K562 (cell line): ENCODE measurements at regions not wholly inside any gene's neighbourhood (a gene's known extent, or its start where the extent isn't known, plus 50 kb on each side); places are given as distances from the start of the nearest gene placed in this dataset.

Experiments used
- ATAC-seq: fragments of 200-7000 bp; cut with Tn5 transposase; 3 replicates; pipeline ENCODE4 v1.9.1; 2020; ENCODE audit warnings: moderate library complexity
- BruUV-seq: library from RNA; stranded (reverse); fragments of 400-500 nt; replicated peaks from 2 replicates; lab custom pipeline; 2021; lab: Mats Ljungman, UMichigan
- CTCF ChIA-PET: fragments of 300-600 bp; formaldehyde crosslinking; extraction: SDS; loops from one replicate; lab custom pipeline; 2021; ENCODE audit warnings: low intra/inter-chr PET ratio; lab: Yijun Ruan, JAX
- POLR2A ChIA-PET: fragments of 300-600, 350-650 bp; sonication (Branson Sonifier 250); formaldehyde crosslinking; extraction: SDS; loops from one replicate; lab custom pipeline; 2021; ENCODE audit warnings: antibody characterized with exemption, inconsistent platforms; lab: Yijun Ruan, JAX
- DNase-seq, 4 experiments: peaks; one replicate each; pipeline versions ENCODE4 v3.0.0 to v3.0.0-alpha.2; 2011 to 2018; ENCODE audit warnings: low spot score in 3 of 4, mixed read lengths in 3 of 4; ENCODE audit errors: extremely low read depth in 1 of 4
- FAIRE-seq: peaks from 2 replicates; lab custom pipeline; 2011; peaks lifted over from hg19 to GRCh38; lab: Jason Lieb, UNC
- H2AFZ ChIP-seq: 2 replicates; pipeline ENCODE4 v1.6.0; 2011; ENCODE audit warnings: low read depth, low read length, control low read depth, inconsistent platforms
- H3K27ac ChIP-seq: fragments of 200-600 bp; 3 replicates; pipeline ENCODE4 v1.8.0; 2011; ENCODE audit warnings: low read depth, mild to moderate bottlenecking, control low read depth, inconsistent platforms, low read length, moderate library complexity, mixed read lengths; ENCODE audit errors: extremely low read depth
- H3K27me3 ChIP-seq, 2 experiments: fragments of 300-600 bp in 1 of 2; 2 replicates in 1 of 2; 3 replicates in 1 of 2; pipeline versions ENCODE4 v1.6.0 to v1.8.0; 2011; ENCODE audit warnings: inconsistent platforms in 2 of 2, low read length in 2 of 2, mild to moderate bottlenecking in 1 of 2, mixed read lengths in 1 of 2, moderate library complexity in 1 of 2; ENCODE audit not compliant: control insufficient read depth in 2 of 2, insufficient read depth in 2 of 2
- H3K36me3 ChIP-seq: fragments of 300-600 bp; 3 replicates; pipeline ENCODE4 v1.8.0; 2011; ENCODE audit warnings: mild to moderate bottlenecking, low read length, inconsistent platforms; ENCODE audit not compliant: control insufficient read depth, insufficient read depth
- H3K4me1 ChIP-seq, 2 experiments: fragments of 200-600 bp in 1 of 2; replicated peaks in 1 of 2; 2 replicates in 1 of 2; 3 replicates in 1 of 2; pipeline versions ENCODE4 v1.5.1 to v1.8.0; 2011; ENCODE audit warnings: inconsistent platforms in 2 of 2, low read length in 2 of 2, mild to moderate bottlenecking in 1 of 2, mixed read lengths in 1 of 2, moderate library complexity in 1 of 2; ENCODE audit not compliant: control insufficient read depth in 2 of 2, insufficient read depth in 2 of 2
- H3K4me2 ChIP-seq: 2 replicates; pipeline ENCODE4 v1.6.1; 2011; ENCODE audit warnings: low read length, control low read depth, inconsistent platforms, mixed read lengths; ENCODE audit not compliant: insufficient read depth
- H3K4me3 ChIP-seq: fragments of 200-600 bp; sonication (generic), shearing (Covaris generic); 2 replicates; pipeline ENCODE4 v1.5.1; 2016; ENCODE audit warnings: control low read depth, inconsistent platforms
- H3K79me2 ChIP-seq: fragments of 200-600 bp; 3 replicates; pipeline ENCODE4 v1.8.0; 2011; ENCODE audit warnings: low read length, inconsistent platforms; ENCODE audit not compliant: control insufficient read depth, insufficient read depth
- H3K9ac ChIP-seq, 2 experiments: 2 replicates each; pipeline versions ENCODE4 v1.6.0 to v1.6.1; 2011; ENCODE audit warnings: low read depth in 2 of 2, low read length in 2 of 2, control low read depth in 1 of 2, inconsistent platforms in 1 of 2, mild to moderate bottlenecking in 1 of 2, mixed read lengths in 1 of 2; ENCODE audit not compliant: insufficient read depth in 1 of 2
- H3K9me1 ChIP-seq: one replicate; pipeline ENCODE4 v1.6.0; 2011; ENCODE audit warnings: inconsistent platforms, mild to moderate bottlenecking, low read length, moderate library complexity; ENCODE audit not compliant: control insufficient read depth, insufficient read depth
- H3K9me3 ChIP-seq: replicated peaks from 2 replicates; pipeline ENCODE4 v1.5.1; 2011; ENCODE audit warnings: low read depth, low read length, inconsistent platforms; ENCODE audit not compliant: control insufficient read depth, insufficient read depth
- H4K20me1 ChIP-seq: replicated peaks from 2 replicates; pipeline ENCODE4 v1.6.1; 2011; ENCODE audit warnings: low read length, inconsistent platforms, mixed read lengths; ENCODE audit not compliant: control insufficient read depth, insufficient read depth
- CTBP1 ChIP-seq: fragments of 450-650 bp; IDR thresholded peaks from 2 replicates; pipeline ENCODE4 v1.6.1; 2016; ENCODE audit warnings: borderline replicate concordance
- NFATC3 ChIP-seq: fragments of 450-650 bp; IDR thresholded peaks from 2 replicates; pipeline ENCODE4 v1.6.1; 2017; ENCODE audit warnings: mild to moderate bottlenecking
- RBM15 ChIP-seq: fragments of 200-400 bp; formaldehyde crosslinking; IDR thresholded peaks from 2 replicates; pipeline ENCODE4 v1.6.1; 2018; ENCODE audit warnings: mild to moderate bottlenecking, low read length, moderate library complexity; ENCODE audit not compliant: insufficient read depth
- YBX1 ChIP-seq: fragments of 450-650 bp; IDR thresholded peaks from 2 replicates; pipeline ENCODE4 v1.7.1; 2016; ENCODE audit warnings: mild to moderate bottlenecking
- ZNF140 ChIP-seq: fragments of 250-450 bp; sonication (Bioruptor Pico); IDR thresholded peaks from 2 replicates; pipeline ENCODE4 v1.8.0; 2021; ENCODE audit warnings: moderate library complexity, mild to moderate bottlenecking, inconsistent platforms
- WGBS: fragments of 100-300 bp; shearing (Covaris generic); methylation state at CpG from one replicate; pipeline ENCODE4 v1.1.6; 2016; ENCODE audit warnings: low coverage, mixed read lengths; ENCODE audit not compliant: insufficient coverage; ENCODE audit errors: missing lambda C conversion rate; 5-methylcytosine and 5-hydroxymethylcytosine counted together
- in situ Hi-C: fragments of 300-500 bp; cut with MboI; formaldehyde crosslinking; loops from 4 replicates; pipeline ENCODE4 v1.15.0; 2018; ENCODE audit warnings: inconsistent platforms, mixed read lengths
- intact Hi-C: fragments of 100-400 bp; cut with micrococcal nuclease; formaldehyde crosslinking; loops from 2 replicates; pipeline ENCODE4 v1.14.2; 2022
- TF ChIP-seq, protein P1 (sequence below): fragments of 200-600 bp; sonication (generic); IDR thresholded peaks from one replicate; pipeline ENCODE4 v1.6.1; 2012; ENCODE audit warnings: mild to moderate bottlenecking, low read depth, low read length, inconsistent platforms

DNA sequence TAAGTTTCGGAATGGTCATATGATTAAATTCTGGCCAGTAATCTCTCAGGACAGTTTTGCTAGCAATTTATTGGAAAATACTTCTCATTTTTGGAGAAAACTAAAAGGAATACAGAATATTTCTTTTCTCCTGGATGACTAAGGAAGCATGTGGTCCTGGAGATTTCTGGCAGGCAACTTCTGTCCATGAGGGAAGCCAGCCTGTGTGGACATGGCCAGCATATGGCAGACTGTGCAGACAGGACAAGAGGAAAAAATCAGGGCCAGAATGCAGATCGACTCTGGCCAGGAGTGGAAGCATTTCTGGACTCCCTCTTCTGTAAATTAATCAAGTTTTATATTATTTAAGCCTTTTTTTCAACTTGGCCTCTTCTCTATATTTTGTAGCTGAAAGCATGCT is 100.4 kb upstream of the CDH18 start:
- ChIA-PET CTCF (no interaction called here), POLR2A (no interaction called here)
- intact Hi-C loops = no loop called here
- Histone ChIP-seq H3K27me3 (no peaks in the 10 kb centered on the region), H3K9me3 (no peaks in the 10 kb centered on the region; the same call in 1 of the 2 replicates), H3K79me2 (no peaks in the 10 kb centered on the region), H4K20me1 (no peaks in the 10 kb centered on the region), H3K9me1 (no peaks in the 10 kb centered on the region), H3K36me3 (no peaks in the 10 kb centered on the region), H3K9ac (no peak overlapping the region), H3K4me2 (no peak overlapping the region), H2AFZ (no peak overlapping the region), H3K4me3 (no peak overlapping the region), H3K4me1 (no peaks in the 10 kb centered on the region), H3K27ac (no peak overlapping the region)
- FAIRE-seq (no peak), DNase-seq (no peak), ATAC-seq (no peak)
- in situ Hi-C loops = no loop called here
- WGBS = 0% methylated on average over 2 of the region's 2 CpGs
- no peak for TF ChIP-seq ZNF140 (CRISPR knock-in tag)
- TF ChIP-seq NFATC3 = no peak
- TF ChIP-seq, all 486 proteins: peak for 0
- BruUV-seq = no TSS peak

DNA sequence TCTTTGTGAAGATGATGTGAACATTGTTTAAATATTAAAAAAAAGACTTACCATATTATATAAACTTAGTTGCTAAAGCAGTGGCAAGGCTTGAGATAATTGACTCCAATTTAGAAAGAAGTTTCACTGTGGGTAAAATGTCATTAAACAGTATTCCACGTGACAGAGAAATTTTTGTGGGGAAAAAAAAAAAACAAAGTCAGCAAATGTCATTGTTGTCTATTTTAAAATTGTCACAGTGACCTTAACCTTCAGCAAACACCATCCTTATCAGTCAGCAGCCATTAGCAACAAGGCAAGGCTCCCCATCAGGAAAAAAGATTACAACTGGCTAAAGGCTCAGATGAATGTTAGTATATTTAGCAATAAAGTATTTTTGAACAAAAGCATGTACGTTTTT is 99.3 kb upstream of the CDH18 start:
- intact Hi-C loops = no loop called here
- in situ Hi-C loops = no loop called here
- WGBS = 0% methylated on average over 2 of the region's 2 CpGs
- POLR2A ChIA-PET = no interaction called here
- no peaks in the 10 kb centered on the region for H3K27me3 ChIP-seq
- ATAC-seq (no peak), FAIRE-seq (no peak), DNase-seq (no peak)
- no peaks in the 10 kb centered on the region for H3K4me1 ChIP-seq
- H3K9ac ChIP-seq = no peak overlapping the region
- H3K4me2 ChIP-seq = no peak overlapping the region
- no peak overlapping the region for H3K4me3 ChIP-seq
- H3K79me2 ChIP-seq = no peaks in the 10 kb centered on the region
- H3K9me3 ChIP-seq = no peaks in the 10 kb centered on the region; the same call in 1 of the 2 replicates
- no peak overlapping the region for H2AFZ ChIP-seq
- BruUV-seq = no TSS peak
- CTCF ChIA-PET = interaction anchor here (0.6 kb wide), 2 partner anchors 9 to 349 kb away, joined by 3 read pairs; no protein-coding TSS in a partner anchor
- H4K20me1 ChIP-seq = no peaks in the 10 kb centered on the region
- no peak overlapping the region for H3K27ac ChIP-seq
- H3K36me3 ChIP-seq = no peaks in the 10 kb centered on the region
- H3K9me1 ChIP-seq = no peaks in the 10 kb centered on the region
- TF ChIP-seq CTBP1 (no peak), RBM15 (no peak), YBX1 (no peak)
- TF ChIP-seq, protein P1, sequence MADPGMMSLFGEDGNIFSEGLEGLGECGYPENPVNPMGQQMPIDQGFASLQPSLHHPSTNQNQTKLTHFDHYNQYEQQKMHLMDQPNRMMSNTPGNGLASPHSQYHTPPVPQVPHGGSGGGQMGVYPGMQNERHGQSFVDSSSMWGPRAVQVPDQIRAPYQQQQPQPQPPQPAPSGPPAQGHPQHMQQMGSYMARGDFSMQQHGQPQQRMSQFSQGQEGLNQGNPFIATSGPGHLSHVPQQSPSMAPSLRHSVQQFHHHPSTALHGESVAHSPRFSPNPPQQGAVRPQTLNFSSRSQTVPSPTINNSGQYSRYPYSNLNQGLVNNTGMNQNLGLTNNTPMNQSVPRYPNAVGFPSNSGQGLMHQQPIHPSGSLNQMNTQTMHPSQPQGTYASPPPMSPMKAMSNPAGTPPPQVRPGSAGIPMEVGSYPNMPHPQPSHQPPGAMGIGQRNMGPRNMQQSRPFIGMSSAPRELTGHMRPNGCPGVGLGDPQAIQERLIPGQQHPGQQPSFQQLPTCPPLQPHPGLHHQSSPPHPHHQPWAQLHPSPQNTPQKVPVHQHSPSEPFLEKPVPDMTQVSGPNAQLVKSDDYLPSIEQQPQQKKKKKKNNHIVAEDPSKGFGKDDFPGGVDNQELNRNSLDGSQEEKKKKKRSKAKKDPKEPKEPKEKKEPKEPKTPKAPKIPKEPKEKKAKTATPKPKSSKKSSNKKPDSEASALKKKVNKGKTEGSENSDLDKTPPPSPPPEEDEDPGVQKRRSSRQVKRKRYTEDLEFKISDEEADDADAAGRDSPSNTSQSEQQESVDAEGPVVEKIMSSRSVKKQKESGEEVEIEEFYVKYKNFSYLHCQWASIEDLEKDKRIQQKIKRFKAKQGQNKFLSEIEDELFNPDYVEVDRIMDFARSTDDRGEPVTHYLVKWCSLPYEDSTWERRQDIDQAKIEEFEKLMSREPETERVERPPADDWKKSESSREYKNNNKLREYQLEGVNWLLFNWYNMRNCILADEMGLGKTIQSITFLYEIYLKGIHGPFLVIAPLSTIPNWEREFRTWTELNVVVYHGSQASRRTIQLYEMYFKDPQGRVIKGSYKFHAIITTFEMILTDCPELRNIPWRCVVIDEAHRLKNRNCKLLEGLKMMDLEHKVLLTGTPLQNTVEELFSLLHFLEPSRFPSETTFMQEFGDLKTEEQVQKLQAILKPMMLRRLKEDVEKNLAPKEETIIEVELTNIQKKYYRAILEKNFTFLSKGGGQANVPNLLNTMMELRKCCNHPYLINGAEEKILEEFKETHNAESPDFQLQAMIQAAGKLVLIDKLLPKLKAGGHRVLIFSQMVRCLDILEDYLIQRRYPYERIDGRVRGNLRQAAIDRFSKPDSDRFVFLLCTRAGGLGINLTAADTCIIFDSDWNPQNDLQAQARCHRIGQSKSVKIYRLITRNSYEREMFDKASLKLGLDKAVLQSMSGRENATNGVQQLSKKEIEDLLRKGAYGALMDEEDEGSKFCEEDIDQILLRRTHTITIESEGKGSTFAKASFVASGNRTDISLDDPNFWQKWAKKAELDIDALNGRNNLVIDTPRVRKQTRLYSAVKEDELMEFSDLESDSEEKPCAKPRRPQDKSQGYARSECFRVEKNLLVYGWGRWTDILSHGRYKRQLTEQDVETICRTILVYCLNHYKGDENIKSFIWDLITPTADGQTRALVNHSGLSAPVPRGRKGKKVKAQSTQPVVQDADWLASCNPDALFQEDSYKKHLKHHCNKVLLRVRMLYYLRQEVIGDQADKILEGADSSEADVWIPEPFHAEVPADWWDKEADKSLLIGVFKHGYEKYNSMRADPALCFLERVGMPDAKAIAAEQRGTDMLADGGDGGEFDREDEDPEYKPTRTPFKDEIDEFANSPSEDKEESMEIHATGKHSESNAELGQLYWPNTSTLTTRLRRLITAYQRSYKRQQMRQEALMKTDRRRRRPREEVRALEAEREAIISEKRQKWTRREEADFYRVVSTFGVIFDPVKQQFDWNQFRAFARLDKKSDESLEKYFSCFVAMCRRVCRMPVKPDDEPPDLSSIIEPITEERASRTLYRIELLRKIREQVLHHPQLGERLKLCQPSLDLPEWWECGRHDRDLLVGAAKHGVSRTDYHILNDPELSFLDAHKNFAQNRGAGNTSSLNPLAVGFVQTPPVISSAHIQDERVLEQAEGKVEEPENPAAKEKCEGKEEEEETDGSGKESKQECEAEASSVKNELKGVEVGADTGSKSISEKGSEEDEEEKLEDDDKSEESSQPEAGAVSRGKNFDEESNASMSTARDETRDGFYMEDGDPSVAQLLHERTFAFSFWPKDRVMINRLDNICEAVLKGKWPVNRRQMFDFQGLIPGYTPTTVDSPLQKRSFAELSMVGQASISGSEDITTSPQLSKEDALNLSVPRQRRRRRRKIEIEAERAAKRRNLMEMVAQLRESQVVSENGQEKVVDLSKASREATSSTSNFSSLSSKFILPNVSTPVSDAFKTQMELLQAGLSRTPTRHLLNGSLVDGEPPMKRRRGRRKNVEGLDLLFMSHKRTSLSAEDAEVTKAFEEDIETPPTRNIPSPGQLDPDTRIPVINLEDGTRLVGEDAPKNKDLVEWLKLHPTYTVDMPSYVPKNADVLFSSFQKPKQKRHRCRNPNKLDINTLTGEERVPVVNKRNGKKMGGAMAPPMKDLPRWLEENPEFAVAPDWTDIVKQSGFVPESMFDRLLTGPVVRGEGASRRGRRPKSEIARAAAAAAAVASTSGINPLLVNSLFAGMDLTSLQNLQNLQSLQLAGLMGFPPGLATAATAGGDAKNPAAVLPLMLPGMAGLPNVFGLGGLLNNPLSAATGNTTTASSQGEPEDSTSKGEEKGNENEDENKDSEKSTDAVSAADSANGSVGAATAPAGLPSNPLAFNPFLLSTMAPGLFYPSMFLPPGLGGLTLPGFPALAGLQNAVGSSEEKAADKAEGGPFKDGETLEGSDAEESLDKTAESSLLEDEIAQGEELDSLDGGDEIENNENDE = no peak
